Loucy (cell line): ENCODE measurements at regions not wholly inside any gene's neighbourhood (a gene's known extent, or its start where the extent isn't known, plus 50 kb on each side); places are given as distances from the start of the nearest gene placed in this dataset.

Experiments
- CTCF ChIP-seq: fragments of 200-600 bp; sonication (generic); conservative IDR thresholded peaks from 2 replicates; pipeline ENCODE4 v1.5.1; 2014; ENCODE audit warnings: mild to moderate bottlenecking, antibody characterized with exemption, low read length
- EZH2phosphoT487 ChIP-seq: fragments of 200-600 bp; IDR thresholded peaks from 2 replicates; pipeline ENCODE4 v1.6.1; 2018; ENCODE audit warnings: antibody characterized with exemption, mild to moderate bottlenecking, moderate library complexity, borderline replicate concordance

GRCh38 chr18:56282234-56283104 is 355.9 kb downstream of the TXNL1 start:
- TF ChIP-seq CTCF (no peak), EZH2phosphoT487 (no peak)
